DND-41 (cell line): ENCODE measurements at regions not wholly inside any gene's neighbourhood (a gene's known extent, or its start where the extent isn't known, plus 50 kb on each side); places are given as distances from the start of the nearest gene placed in this dataset.
A peak's percentile ranks its signal among the peaks of the same experiment; 100 is the strongest.

Experiments
- CTCF ChIP-seq: IDR thresholded peaks from 2 replicates; pipeline ENCODE4 v1.5.1; 2012; ENCODE audit warnings: borderline replicate concordance, low read length, moderate library complexity, mild to moderate bottlenecking; ENCODE audit not compliant: poor library complexity, severe bottlenecking; ENCODE audit errors: extremely low read depth
- EZH2 ChIP-seq: IDR thresholded peaks from 3 replicates; pipeline ENCODE4 v1.6.1; 2012; ENCODE audit warnings: borderline replicate concordance, low read depth, mild to moderate bottlenecking, moderate library complexity, low read length, inconsistent platforms; ENCODE audit not compliant: severe bottlenecking

- TF ChIP-seq CTCF (peak; percentile 83), EZH2 (no peak)
Observed at GRCh38 chr12:92649511-92650227, 53.1 kb upstream of the PLEKHG7 start.
